ENCODE measurements at regions not wholly inside any gene's neighbourhood (a gene's known extent, or its start where the extent isn't known, plus 50 kb on each side); places are given as distances from the start of the nearest gene placed in this dataset.

DNA sequence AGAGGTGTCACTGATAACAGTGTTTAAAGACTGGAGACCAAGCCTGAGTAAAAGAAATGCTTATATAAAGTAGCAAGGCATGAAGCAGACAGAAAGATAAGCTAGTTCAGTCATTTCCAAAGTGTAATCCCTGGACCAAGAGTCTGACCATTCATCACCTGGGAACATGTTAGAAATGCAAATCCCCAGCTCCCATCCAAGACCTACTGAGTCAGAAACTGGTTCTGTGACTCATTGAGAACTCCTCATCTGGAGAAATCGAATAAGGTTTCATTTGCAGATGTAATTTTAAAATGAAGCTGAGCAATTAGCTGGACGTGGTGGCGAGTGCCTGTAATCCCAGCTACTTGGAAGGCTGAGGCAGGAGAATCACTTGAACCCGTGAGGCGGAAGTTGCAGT is 473.9 kb upstream of the UBE2E2 start:
- Histone ChIP-seq H3K4me1 (ENCODE audit: insufficient read depth, low read length) (no peaks in the 10 kb centered on the region), H3K9me3 (ENCODE audit: low read depth, low read length) (no peaks in the 10 kb centered on the region), H3K36me3 (ENCODE audit: insufficient read depth, low read length) (no peaks in the 10 kb centered on the region)

DNA sequence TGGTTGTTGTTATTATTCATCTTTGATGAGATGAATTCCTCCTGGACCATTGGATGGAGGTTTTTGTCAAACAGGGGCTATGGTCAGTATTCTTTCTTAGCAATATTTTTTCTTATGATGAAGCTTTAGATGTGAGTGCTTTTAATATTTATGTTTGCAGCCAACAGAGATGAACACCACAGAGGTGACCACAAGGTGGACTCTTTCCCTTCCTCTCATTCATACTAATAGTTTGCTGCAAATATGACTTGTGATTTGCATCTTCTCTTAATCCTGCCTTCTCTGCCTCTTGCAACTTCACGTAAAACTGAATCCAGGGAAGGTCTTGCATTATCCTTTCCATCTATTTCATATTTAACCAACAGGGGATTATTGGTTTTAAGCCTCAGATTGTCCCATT is 473.1 kb upstream of the UBE2E2 start:
- Histone ChIP-seq H3K4me2 (ENCODE audit: insufficient read depth, low read length) (no peak overlapping the region), H4K20me1 (ENCODE audit: insufficient read depth, low read length) (no peaks in the 10 kb centered on the region), H3K79me2 (ENCODE audit: insufficient read depth, low read length) (no peaks in the 10 kb centered on the region), H3K27me3 (ENCODE audit: insufficient read depth, low read length) (no peaks in the 10 kb centered on the region), H3K9me3 (ENCODE audit: low read depth, low read length) (no peaks in the 10 kb centered on the region), H3K36me3 (ENCODE audit: insufficient read depth, low read length) (no peaks in the 10 kb centered on the region), H3K4me3 (ENCODE audit: insufficient read depth, low read length) (no peak overlapping the region), H2AFZ (ENCODE audit: low read length) (no peak overlapping the region), H3K27ac (ENCODE audit: low read depth, low read length) (no peak overlapping the region), H3K4me1 (ENCODE audit: insufficient read depth, low read length) (no peaks in the 10 kb centered on the region)
- no peak for DNase-seq (ENCODE audit: insufficient read length, low spot score, missing footprints)
- TF ChIP-seq, protein P1, sequence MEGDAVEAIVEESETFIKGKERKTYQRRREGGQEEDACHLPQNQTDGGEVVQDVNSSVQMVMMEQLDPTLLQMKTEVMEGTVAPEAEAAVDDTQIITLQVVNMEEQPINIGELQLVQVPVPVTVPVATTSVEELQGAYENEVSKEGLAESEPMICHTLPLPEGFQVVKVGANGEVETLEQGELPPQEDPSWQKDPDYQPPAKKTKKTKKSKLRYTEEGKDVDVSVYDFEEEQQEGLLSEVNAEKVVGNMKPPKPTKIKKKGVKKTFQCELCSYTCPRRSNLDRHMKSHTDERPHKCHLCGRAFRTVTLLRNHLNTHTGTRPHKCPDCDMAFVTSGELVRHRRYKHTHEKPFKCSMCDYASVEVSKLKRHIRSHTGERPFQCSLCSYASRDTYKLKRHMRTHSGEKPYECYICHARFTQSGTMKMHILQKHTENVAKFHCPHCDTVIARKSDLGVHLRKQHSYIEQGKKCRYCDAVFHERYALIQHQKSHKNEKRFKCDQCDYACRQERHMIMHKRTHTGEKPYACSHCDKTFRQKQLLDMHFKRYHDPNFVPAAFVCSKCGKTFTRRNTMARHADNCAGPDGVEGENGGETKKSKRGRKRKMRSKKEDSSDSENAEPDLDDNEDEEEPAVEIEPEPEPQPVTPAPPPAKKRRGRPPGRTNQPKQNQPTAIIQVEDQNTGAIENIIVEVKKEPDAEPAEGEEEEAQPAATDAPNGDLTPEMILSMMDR (IDR thresholded peaks at IDR 0.05; ENCODE audit: extremely low read depth, low read depth, low read length): no peak

More for the DNA sequence above, 473.9 kb upstream of the UBE2E2 start:
- H3K27me3 ChIP-seq (ENCODE audit: insufficient read depth, low read length): no peaks in the 10 kb centered on the region
- H3K4me2 ChIP-seq (ENCODE audit: insufficient read depth, low read length): no peak overlapping the region
- TF ChIP-seq, protein P1 (IDR thresholded peaks at IDR 0.05; ENCODE audit: extremely low read depth, low read depth, low read length): no peak
- no peak overlapping the region for H3K27ac ChIP-seq (ENCODE audit: low read depth, low read length)
- DNase-seq (ENCODE audit: insufficient read length, low spot score, missing footprints): no peak
- H3K79me2 ChIP-seq (ENCODE audit: insufficient read depth, low read length): no peaks in the 10 kb centered on the region
- no peak overlapping the region for H2AFZ ChIP-seq (ENCODE audit: low read length)
- H3K4me3 ChIP-seq (ENCODE audit: insufficient read depth, low read length): no peak overlapping the region
- no peaks in the 10 kb centered on the region for H4K20me1 ChIP-seq (ENCODE audit: insufficient read depth, low read length)

DNA sequence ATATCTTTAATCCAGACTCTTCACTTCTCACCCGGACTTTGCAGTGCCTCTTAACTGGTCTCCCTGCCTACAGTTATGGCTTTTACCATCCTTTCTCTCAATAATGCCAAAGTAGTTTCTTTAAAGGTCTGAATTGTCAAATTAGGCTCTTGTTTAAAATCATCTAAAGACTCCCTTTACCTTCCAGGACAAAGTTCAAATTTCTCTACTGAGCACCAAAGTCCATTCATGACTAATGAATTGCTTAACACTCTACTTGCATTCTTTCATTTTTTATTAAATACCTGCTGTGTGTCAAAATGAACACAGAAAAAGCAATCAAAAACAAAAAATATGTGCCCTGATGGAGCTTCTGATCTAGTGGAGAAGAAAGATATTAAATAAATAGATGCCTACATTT is 472.4 kb upstream of the UBE2E2 start:
- no peaks in the 10 kb centered on the region for H4K20me1 ChIP-seq (ENCODE audit: insufficient read depth, low read length)

DNA sequence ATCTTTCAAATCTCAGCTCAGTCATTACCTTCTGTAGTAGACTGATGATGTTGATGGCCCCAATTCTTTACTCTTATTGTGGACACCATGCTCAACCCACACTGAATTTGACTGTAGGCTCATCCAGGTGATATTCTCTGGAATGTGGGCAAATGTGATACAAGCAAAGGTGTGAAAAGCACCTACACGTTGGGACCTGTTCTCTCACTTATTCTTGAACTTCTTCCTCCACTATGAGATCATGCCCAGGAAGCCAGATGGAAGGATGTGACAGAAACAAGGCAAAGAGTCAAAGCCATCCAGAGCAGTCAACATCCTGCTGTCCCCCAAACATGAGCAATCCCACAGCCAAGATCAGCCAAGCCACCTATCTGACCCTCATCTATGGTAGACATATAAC is 471.2 kb upstream of the UBE2E2 start:
- no peaks in the 10 kb centered on the region for H3K79me2 ChIP-seq (ENCODE audit: insufficient read depth, low read length)
- H3K4me3 ChIP-seq (ENCODE audit: insufficient read depth, low read length): no peak overlapping the region
- no peak for DNase-seq (ENCODE audit: insufficient read length, low spot score, missing footprints)
- no peak overlapping the region for H2AFZ ChIP-seq (ENCODE audit: low read length)
- no peaks in the 10 kb centered on the region for H3K4me1 ChIP-seq (ENCODE audit: insufficient read depth, low read length)
- TF ChIP-seq, protein P1 (IDR thresholded peaks at IDR 0.05; ENCODE audit: extremely low read depth, low read depth, low read length): no peak
- H3K27me3 ChIP-seq (ENCODE audit: insufficient read depth, low read length): no peaks in the 10 kb centered on the region
- H3K27ac ChIP-seq (ENCODE audit: low read depth, low read length): no peak overlapping the region
- H4K20me1 ChIP-seq (ENCODE audit: insufficient read depth, low read length): no peaks in the 10 kb centered on the region
- H3K36me3 ChIP-seq (ENCODE audit: insufficient read depth, low read length): no peaks in the 10 kb centered on the region
- H3K4me2 ChIP-seq (ENCODE audit: insufficient read depth, low read length): no peak overlapping the region
- no peaks in the 10 kb centered on the region for H3K9me3 ChIP-seq (ENCODE audit: low read depth, low read length)

More for the DNA sequence above, 472.4 kb upstream of the UBE2E2 start:
- Histone ChIP-seq H3K4me1 (ENCODE audit: insufficient read depth, low read length) (no peaks in the 10 kb centered on the region), H3K4me2 (ENCODE audit: insufficient read depth, low read length) (no peak overlapping the region), H3K36me3 (ENCODE audit: insufficient read depth, low read length) (no peaks in the 10 kb centered on the region), H3K79me2 (ENCODE audit: insufficient read depth, low read length) (no peaks in the 10 kb centered on the region), H3K27ac (ENCODE audit: low read depth, low read length) (no peak overlapping the region), H3K9me3 (ENCODE audit: low read depth, low read length) (no peaks in the 10 kb centered on the region), H2AFZ (ENCODE audit: low read length) (no peak overlapping the region), H3K27me3 (ENCODE audit: insufficient read depth, low read length) (no peaks in the 10 kb centered on the region), H3K4me3 (ENCODE audit: insufficient read depth, low read length) (no peak overlapping the region)
- no peak for DNase-seq (ENCODE audit: insufficient read length, low spot score, missing footprints)
- TF ChIP-seq, protein P1 (IDR thresholded peaks at IDR 0.05; ENCODE audit: extremely low read depth, low read depth, low read length): no peak
